Karpas-422 (cell line): ENCODE measurements at regions not wholly inside any gene's neighbourhood (a gene's known extent, or its start where the extent isn't known, plus 50 kb on each side); places are given as distances from the start of the nearest gene placed in this dataset.

Experiments used
- DNase-seq: peaks from one replicate; pipeline ENCODE4 v3.0.0-alpha.2; 2015
- H2AFZ ChIP-seq: fragments of 200-600 bp; sonication (generic); 2 replicates; pipeline ENCODE4 v1.6.1; 2014; ENCODE audit warnings: antibody characterized with exemption, low read length, mixed read lengths
- H3K27ac ChIP-seq: fragments of 200-600 bp; sonication (generic); 2 replicates; pipeline ENCODE4 v1.5.1; 2014; ENCODE audit warnings: mild to moderate bottlenecking, low read length, moderate library complexity
- H3K27me3 ChIP-seq: fragments of 200-600 bp; sonication (generic); 2 replicates; pipeline ENCODE4 v1.6.1; 2014; ENCODE audit warnings: low read length, mixed read lengths
- H3K36me3 ChIP-seq: fragments of 200-600 bp; sonication (generic); 2 replicates; pipeline ENCODE4 v1.6.1; 2014; ENCODE audit warnings: low read length, mixed read lengths; ENCODE audit not compliant: insufficient read depth
- H3K4me1 ChIP-seq: fragments of 200-600 bp; sonication (generic); 2 replicates; pipeline ENCODE4 v1.6.1; 2014; ENCODE audit warnings: mild to moderate bottlenecking, low read length, mixed read lengths
- H3K4me2 ChIP-seq: fragments of 200-600 bp; sonication (generic); 2 replicates; pipeline ENCODE4 v1.6.1; 2014; ENCODE audit warnings: low read length, low read depth, mild to moderate bottlenecking; ENCODE audit not compliant: poor library complexity, severe bottlenecking
- H3K4me3 ChIP-seq: fragments of 200-600 bp; sonication (generic); 2 replicates; pipeline ENCODE4 v1.5.1; 2014; ENCODE audit warnings: mild to moderate bottlenecking, antibody characterized with exemption, low read length, mixed read lengths
- H3K79me2 ChIP-seq: fragments of 200-600 bp; sonication (generic); 2 replicates; pipeline ENCODE4 v1.6.1; 2014; ENCODE audit warnings: mild to moderate bottlenecking, low read length, mixed read lengths
- H3K9ac ChIP-seq: fragments of 200-600 bp; sonication (generic); 2 replicates; pipeline ENCODE4 v1.6.0; 2014; ENCODE audit warnings: low read length
- H3K9me2 ChIP-seq: fragments of 200-600 bp; sonication (generic), shearing (Covaris generic); replicated peaks from 2 replicates; pipeline ENCODE4 v1.6.0; 2014; ENCODE audit warnings: mild to moderate bottlenecking, low read length, moderate library complexity; ENCODE audit not compliant: insufficient read depth
- H3K9me3 ChIP-seq: fragments of 300-700, 200-600 bp; sonication (generic); 2 replicates; pipeline ENCODE4 v1.6.1; 2014; ENCODE audit warnings: low read length, mixed read lengths
- H4K20me1 ChIP-seq: fragments of 200-600 bp; sonication (generic); 2 replicates; pipeline ENCODE4 v1.6.1; 2014; ENCODE audit warnings: mild to moderate bottlenecking, antibody characterized with exemption, low read length, low read depth; ENCODE audit not compliant: insufficient read depth

- H3K27ac ChIP-seq: no peak overlapping the region
- no peaks in the 10 kb centered on the region for H4K20me1 ChIP-seq
- no peaks in the 10 kb centered on the region for H3K4me1 ChIP-seq
- no peaks in the 10 kb centered on the region for H3K79me2 ChIP-seq
- DNase-seq: no peak
- no peak overlapping the region for H2AFZ ChIP-seq
- H3K9ac ChIP-seq: no peak overlapping the region
- no peaks in the 10 kb centered on the region for H3K27me3 ChIP-seq
- no peak overlapping the region for H3K4me2 ChIP-seq
- 0 out of 2 replicates have a peak, but pooled peaks cover 2% of the 10 kb centered on the region for H3K9me3 ChIP-seq
- H3K4me3 ChIP-seq: no peak overlapping the region
- no peaks in the 10 kb centered on the region for H3K9me2 ChIP-seq
- H3K36me3 ChIP-seq: no peaks in the 10 kb centered on the region
Measured at GRCh38 chr3:6132684-6133432, 728.1 kb upstream of the GRM7 start.

GRCh38 chr3:6142707-6143106 lies 718.2 kb upstream of the GRM7 start:
- no peaks in the 10 kb centered on the region for H3K79me2 ChIP-seq
- H2AFZ ChIP-seq: no peak overlapping the region
- 0 out of 2 replicates have a peak, but pooled peaks cover 3% of the 10 kb centered on the region for H3K9me2 ChIP-seq
- H3K27ac ChIP-seq: no peak overlapping the region
- H3K4me3 ChIP-seq: no peak overlapping the region
- H3K4me2 ChIP-seq: no peak overlapping the region
- H3K9me3 ChIP-seq: no peaks in the 10 kb centered on the region; the same call in 1 of the 2 replicates
- no peak for DNase-seq
- H4K20me1 ChIP-seq: no peaks in the 10 kb centered on the region
- no peaks in the 10 kb centered on the region; the same call in 1 of the 2 replicates for H3K27me3 ChIP-seq
- no peaks in the 10 kb centered on the region for H3K36me3 ChIP-seq
- no peak overlapping the region for H3K9ac ChIP-seq
- H3K4me1 ChIP-seq: no peaks in the 10 kb centered on the region

DNA sequence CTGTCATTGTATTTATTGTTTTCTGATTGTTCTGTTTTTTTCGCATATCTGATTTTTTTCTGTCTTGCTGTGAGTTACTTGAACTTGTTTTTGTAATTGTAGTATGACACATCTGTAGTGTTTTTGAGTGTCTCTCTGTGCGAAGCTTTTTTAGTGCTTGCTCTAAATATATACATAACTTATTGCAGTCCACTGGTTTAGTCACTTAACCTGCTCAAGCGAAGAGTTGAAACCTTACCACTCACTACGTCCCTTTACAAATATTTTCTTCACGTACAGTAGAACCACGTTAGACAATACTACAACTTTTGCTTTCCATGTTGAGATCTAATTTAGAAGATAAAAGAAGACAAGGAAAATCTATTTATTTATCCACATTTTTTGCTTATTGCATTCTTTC lies 713.0 kb upstream of the GRM7 start:
- H3K9me2 ChIP-seq: no peaks in the 10 kb centered on the region
- no peaks in the 10 kb centered on the region for H3K79me2 ChIP-seq
- H3K9me3 ChIP-seq: peaks cover 4% of the 10 kb centered on the region; the same call in 1 of the 2 replicates
- H3K36me3 ChIP-seq: no peaks in the 10 kb centered on the region
- no peak overlapping the region for H3K4me3 ChIP-seq
- H4K20me1 ChIP-seq: no peaks in the 10 kb centered on the region
- H3K9ac ChIP-seq: no peak overlapping the region
- H3K27me3 ChIP-seq: no peaks in the 10 kb centered on the region
- H2AFZ ChIP-seq: no peak overlapping the region
- no peak overlapping the region for H3K4me2 ChIP-seq
- H3K4me1 ChIP-seq: no peaks in the 10 kb centered on the region
- no peak overlapping the region for H3K27ac ChIP-seq
- DNase-seq: no peak

- Histone ChIP-seq H3K9me2 (no peaks in the 10 kb centered on the region), H3K27ac (no peak overlapping the region), H4K20me1 (no peaks in the 10 kb centered on the region), H3K79me2 (no peaks in the 10 kb centered on the region), H3K4me1 (no peaks in the 10 kb centered on the region), H3K36me3 (no peaks in the 10 kb centered on the region), H3K27me3 (peaks cover 3% of the 10 kb centered on the region; the same call in 1 of the 2 replicates), H3K9ac (no peak overlapping the region), H3K4me2 (no peak overlapping the region), H2AFZ (no peak overlapping the region), H3K4me3 (no peak overlapping the region), H3K9me3 (peaks cover 4% of the 10 kb centered on the region; the same call in 1 of the 2 replicates)
- no peak for DNase-seq
Measured at GRCh38 chr3:6155650-6156338, 705.1 kb upstream of the GRM7 start.

DNA sequence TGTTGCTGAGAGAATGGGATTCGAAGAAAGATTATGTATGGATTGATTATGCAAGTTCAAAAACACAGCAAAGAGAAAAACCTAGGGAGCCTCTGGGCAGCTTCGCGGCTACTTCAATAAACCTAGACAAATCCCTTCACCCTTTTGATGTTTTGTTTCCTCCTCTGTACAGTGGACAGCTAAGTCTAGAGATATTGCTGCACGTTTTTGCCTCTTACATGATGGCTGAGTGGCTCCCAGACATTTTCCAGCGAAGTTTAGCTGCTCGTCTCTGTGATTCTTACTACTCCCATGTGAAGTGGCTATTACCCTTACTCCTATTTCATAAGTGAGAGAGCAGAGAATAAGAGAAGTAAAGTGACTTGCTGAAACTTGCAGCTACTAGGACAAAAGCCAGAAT lies 695.0 kb upstream of the GRM7 start:
- Histone ChIP-seq H3K4me1 (no peaks in the 10 kb centered on the region), H3K4me3 (no peak overlapping the region), H3K9me3 (no peaks in the 10 kb centered on the region), H3K9me2 (no peaks in the 10 kb centered on the region), H3K27ac (no peak overlapping the region), H3K9ac (no peak overlapping the region), H3K36me3 (no peaks in the 10 kb centered on the region), H4K20me1 (no peaks in the 10 kb centered on the region), H3K27me3 (no peaks in the 10 kb centered on the region), H2AFZ (no peak overlapping the region), H3K4me2 (no peak overlapping the region), H3K79me2 (no peaks in the 10 kb centered on the region)
- no peak for DNase-seq

DNA sequence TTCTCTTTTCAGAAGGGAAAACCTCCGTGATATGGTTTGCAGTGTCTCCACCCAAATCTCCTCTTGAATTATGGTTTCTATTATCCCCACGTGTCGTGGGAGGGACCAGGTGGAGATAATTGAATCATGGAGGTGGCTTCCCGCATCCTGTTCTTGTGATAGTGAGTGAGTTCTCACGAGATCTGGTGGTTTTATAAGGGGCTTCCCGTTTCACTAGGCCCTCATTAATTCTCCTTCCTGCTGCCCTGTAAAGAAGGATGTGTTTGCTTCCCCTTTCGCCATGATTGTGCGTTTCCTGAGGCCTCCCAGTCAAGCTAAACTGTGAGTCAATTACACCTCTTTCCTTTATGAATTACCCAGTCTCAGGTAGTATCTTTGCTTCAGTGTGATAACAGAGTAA lies 692.7 kb upstream of the GRM7 start:
- Histone ChIP-seq H2AFZ (no peak overlapping the region), H3K9me3 (no peaks in the 10 kb centered on the region)

DNA sequence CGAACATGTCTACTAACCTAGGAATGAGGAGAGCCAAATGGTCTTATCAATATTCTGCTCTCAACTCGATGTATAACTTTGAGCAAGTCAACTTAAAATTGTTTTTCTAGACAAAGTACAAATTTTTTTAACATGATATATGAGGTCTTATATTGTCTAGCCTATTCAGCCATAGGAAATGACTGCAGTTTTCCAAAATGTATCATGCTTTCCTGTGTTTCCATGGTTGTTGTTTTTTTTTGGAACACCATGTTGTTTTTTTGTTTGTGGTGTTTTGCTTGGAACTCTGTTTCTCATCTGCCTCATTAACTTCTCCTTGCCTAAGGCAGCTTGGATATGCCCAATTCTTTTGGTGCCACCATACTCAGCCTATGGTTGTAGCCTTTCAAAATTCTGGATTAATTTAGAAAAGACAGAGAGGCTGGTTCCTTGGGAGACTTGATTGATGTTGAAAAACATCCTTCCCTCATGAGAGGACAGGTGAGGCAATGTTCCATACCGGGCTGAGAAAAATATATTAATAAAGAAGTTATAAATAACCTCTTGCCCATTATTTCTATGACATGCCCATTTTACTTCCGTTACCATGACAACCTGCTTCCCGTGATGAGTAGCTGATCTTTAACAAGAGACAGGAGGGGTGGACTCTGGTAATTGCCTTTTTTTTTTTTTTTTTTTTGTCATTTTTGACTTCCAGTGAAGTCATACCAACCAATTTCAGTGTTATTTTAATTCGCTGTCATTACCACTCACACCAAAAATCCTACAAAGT lies 687.9 kb upstream of the GRM7 start:
- H3K9ac ChIP-seq: no peak overlapping the region
- DNase-seq: no peak
- no peak overlapping the region for H3K27ac ChIP-seq
- H2AFZ ChIP-seq: no peak overlapping the region
- H4K20me1 ChIP-seq: no peaks in the 10 kb centered on the region
- no peaks in the 10 kb centered on the region for H3K4me1 ChIP-seq
- H3K4me3 ChIP-seq: no peak overlapping the region
- H3K9me2 ChIP-seq: no peaks in the 10 kb centered on the region
- no peak overlapping the region for H3K4me2 ChIP-seq
- H3K27me3 ChIP-seq: no peaks in the 10 kb centered on the region
- H3K9me3 ChIP-seq: no peaks in the 10 kb centered on the region
- H3K36me3 ChIP-seq: no peaks in the 10 kb centered on the region
- H3K79me2 ChIP-seq: no peaks in the 10 kb centered on the region

More for the DNA sequence above, 692.7 kb upstream of the GRM7 start:
- Histone ChIP-seq H3K4me2 (no peak overlapping the region), H4K20me1 (no peaks in the 10 kb centered on the region), H3K79me2 (no peaks in the 10 kb centered on the region), H3K27me3 (no peaks in the 10 kb centered on the region), H3K4me3 (no peak overlapping the region), H3K9ac (no peak overlapping the region), H3K9me2 (no peaks in the 10 kb centered on the region), H3K4me1 (no peaks in the 10 kb centered on the region), H3K36me3 (no peaks in the 10 kb centered on the region), H3K27ac (no peak overlapping the region)
- no peak for DNase-seq

GRCh38 chr3:6177417-6177816 lies 683.5 kb upstream of the GRM7 start:
- no peaks in the 10 kb centered on the region for H3K4me1 ChIP-seq
- no peak overlapping the region for H3K4me3 ChIP-seq
- H3K36me3 ChIP-seq: no peaks in the 10 kb centered on the region
- no peak overlapping the region for H3K4me2 ChIP-seq
- H3K9me2 ChIP-seq: no peaks in the 10 kb centered on the region; the same call in 1 of the 2 replicates
- no peaks in the 10 kb centered on the region for H3K79me2 ChIP-seq
- H3K27ac ChIP-seq: no peak overlapping the region
- H2AFZ ChIP-seq: no peak overlapping the region
- DNase-seq: no peak
- no peaks in the 10 kb centered on the region for H4K20me1 ChIP-seq
- no peaks in the 10 kb centered on the region for H3K9me3 ChIP-seq
- H3K9ac ChIP-seq: no peak overlapping the region
- no peaks in the 10 kb centered on the region for H3K27me3 ChIP-seq
